Hematopoietic multipotent progenitor cell treated with erythropoietin and hydrocortisone succinate and interleukin-3 and kit ligand, for 8 days (in vitro differentiated cells): ENCODE measurements at regions not wholly inside any gene's neighbourhood (a gene's known extent, or its start where the extent isn't known, plus 50 kb on each side); places are given as distances from the start of the nearest gene placed in this dataset.
"Not testable (repeated sequence)": the region's sequence is repeated elsewhere in the genome, so short reads cannot be mapped to it uniquely, and the experiment has no call there.

Experiments
- DNase-seq: peaks from one replicate; pipeline ENCODE4 v3.0.0-alpha.2; 2015

DNA sequence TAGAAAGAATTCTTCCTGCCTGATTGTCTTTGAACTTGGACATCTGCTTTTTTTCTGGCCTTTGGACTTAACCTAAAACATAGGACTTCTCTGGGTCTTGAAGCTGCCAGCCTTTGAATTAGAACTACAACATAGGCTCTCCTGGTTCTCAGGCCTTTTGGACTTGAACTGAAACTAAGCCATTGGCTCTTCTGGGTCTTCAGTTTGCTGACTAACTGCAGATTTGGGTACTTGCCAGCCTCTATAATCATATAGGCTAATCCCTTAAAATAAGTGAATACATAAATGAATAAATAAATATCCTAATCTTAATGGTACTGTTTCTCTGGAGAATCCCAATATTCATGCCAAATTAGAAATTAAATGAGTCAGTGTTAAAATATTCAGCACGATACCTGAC, 473.4 kb upstream of the PAPPA start:
- DNase-seq, result no peak

DNA sequence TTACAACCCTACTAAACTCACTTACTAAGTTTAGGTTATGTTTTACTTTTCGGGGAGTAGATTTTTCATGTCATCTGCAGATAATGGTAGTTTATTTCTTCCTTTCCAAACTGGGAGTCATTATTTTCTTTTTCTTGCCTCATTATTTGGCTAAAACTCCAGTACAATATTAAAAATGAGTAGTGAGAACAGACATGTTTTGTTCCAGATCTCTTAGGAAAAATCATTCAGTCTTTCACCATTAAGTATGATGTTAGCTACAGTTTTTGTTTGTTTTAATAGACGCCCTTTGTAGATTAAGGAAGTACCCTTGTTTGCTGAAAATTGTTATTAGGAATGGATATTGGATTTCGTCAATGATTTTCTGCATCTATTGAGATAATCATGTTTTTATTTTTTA, 472.0 kb upstream of the PAPPA start:
- DNase-seq, result no peak

- no peak for DNase-seq
These were observed 467.5 kb upstream of the PAPPA start for GRCh38 chr9:115686069-115686468.

DNA sequence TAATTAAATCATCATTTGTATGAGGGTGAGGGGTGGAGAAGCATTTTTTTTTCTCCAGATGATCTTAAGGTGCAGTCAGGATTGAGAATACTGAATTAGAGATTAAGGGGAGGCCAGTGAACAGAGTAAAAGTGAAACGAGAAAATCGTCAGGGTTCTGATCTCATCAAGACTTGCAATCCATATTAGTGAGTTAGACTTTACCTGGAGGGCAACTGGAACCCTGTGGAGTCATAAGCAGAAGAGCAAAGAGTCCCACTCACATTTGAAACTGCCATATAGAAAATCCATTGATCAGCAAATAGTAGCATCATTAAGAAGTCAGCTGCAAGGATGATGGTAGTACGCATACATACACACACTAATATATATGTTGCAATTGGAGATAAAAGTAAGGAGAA, 466.2 kb upstream of the PAPPA start:
- no peak for DNase-seq

DNA sequence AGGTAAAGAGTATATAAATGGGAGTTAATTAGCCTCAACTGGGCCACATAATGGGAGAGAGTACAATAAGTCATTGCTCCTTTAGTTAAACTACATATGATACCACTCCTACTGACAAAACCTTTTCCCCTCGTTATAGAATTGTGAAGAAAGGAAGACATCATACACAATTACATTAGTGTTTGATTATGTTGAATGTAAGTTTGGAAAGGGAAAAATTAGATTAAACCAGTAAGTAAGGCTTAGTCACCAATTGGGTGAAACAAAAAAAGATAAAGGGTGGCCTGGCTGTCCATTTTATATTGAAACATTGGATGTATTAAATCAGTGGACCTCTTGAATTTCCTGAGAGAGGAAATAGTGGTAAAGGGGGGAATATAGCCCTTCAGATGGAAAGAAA, 464.3 kb upstream of the PAPPA start:
- DNase-seq, result no peak

GRCh38 chr9:115690786-115691496, 462.6 kb upstream of the PAPPA start:
- DNase-seq, result no peak

- no peak for DNase-seq
These were observed 461.9 kb upstream of the PAPPA start for GRCh38 chr9:115691693-115692092.

DNA sequence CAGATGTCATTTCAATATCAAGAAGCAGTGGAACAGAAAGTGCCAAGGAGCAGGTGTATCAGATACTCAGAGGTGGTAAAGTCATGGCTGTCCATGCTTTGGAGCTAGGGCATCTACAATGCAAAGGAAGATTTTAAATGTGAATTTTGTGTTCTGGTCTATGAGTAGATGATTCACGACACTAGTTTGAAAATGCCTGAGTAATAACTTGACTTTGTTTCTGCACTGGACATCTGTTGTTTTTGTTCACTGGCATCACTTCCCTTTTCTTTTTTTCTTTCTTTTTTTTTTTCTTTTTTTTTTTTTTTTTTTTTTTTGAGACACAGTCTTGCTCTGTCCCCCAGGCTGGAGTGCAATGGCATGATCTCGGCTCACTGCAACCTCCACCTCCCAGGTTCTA, 460.7 kb upstream of the PAPPA start:
- not testable (repeated sequence) for DNase-seq

- DNase-seq, result peak; percentile 3
These were observed 459.6 kb upstream of the PAPPA start for GRCh38 chr9:115694014-115694413.

- DNase-seq, result no peak
These were observed 458.6 kb upstream of the PAPPA start for GRCh38 chr9:115694991-115695390.

- no peak for DNase-seq
These were observed 440.6 kb upstream of the PAPPA start for GRCh38 chr9:115712981-115713380.

DNA sequence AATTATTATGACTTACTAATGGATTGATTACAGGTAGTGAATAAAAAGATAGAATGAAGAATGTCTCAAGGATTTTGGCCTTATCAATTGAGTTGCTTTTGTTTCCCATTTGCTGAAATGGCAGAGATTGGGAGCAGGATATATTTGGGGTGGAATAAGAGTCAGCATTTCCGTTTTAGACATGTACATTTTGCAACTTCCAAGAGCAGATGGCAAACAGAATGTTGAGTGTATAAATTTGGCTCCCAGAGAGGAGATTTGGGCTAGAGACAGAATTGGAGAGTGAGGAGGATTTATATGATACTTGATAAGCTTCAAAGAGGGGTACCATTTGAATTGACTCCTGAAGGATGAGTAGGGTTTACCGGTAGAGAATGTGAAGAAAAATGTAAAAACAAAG, 437.9 kb upstream of the PAPPA start:
- DNase-seq, result no peak

- no peak for DNase-seq
These were observed 436.3 kb upstream of the PAPPA start for GRCh38 chr9:115717298-115717697.

- no peak for DNase-seq
These were observed 435.8 kb upstream of the PAPPA start for GRCh38 chr9:115717711-115718173.

DNA sequence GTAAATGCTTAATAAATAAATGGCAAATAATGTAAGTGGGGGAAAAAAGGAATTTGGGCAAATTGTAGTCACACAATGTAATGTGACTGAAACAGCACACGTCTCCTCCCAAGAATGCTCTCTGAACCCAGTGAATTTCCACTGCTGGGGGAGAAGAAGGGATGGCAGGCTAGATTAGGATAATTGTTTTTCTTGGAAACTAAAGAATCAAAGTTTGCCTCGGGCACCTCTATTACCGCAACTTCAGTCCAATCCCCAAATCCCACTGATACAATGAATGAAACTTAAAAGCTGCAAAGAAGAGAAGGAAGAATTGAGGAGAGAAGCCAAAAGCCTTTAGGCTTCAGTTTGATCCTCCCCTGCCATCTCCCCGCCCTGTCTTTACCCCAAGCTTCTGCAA, 423.2 kb upstream of the PAPPA start:
- no peak for DNase-seq

DNA sequence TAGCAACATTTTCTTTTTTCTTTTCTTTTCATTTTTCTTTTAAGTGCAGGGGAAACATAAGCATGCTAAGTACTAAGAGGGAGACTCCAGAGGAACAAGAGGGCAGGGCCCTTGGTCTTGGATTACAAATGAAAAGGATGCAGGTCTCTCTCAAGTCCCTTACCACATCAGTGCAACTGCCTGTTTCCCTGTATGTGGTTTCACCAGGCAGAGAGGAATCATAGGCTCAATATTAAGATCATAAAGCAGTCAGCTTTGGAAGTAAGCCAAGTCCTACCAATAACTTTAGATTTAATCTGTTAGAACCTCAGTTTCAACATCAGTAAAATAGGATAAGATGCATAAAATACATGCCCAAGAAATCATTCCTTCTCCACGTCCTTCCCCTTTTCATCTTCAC, 422.7 kb upstream of the PAPPA start:
- no peak for DNase-seq

DNA sequence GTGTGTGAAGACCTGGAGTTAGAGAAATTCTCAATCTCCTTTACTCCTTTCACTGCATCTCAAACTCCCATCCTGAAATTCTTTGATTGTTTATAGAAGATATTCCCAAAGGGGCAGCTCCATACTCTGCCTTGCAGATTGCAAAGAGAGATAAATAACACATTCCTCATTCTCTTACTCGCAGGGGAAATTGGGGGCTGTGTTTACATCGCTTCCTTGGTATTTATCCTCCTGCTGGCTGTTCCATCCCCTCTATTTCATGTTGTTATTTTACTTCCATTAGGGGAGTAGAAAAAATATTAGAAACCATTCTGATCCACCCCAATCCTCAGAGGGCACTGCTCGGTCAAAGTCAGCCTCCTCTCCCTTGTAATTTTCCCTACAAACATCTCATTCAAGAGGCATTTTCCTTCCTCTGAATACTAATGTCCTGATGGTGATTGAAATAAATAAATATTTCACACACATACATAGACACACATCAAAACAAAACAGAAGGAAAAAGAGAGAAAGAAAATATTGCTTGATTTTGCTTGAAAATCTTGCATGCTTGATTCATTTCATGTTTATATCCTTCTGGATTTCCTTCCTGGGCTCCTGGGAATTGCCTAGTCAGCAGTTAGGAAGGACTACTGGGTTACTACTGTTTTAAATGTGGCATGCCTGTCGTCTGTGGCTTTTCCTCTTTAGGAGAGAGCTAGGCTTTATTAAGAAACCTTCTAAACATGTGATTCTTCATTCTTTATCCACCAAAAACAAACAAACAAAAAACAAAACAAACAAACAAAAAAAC, 420.1 kb upstream of the PAPPA start:
- no peak for DNase-seq

DNA sequence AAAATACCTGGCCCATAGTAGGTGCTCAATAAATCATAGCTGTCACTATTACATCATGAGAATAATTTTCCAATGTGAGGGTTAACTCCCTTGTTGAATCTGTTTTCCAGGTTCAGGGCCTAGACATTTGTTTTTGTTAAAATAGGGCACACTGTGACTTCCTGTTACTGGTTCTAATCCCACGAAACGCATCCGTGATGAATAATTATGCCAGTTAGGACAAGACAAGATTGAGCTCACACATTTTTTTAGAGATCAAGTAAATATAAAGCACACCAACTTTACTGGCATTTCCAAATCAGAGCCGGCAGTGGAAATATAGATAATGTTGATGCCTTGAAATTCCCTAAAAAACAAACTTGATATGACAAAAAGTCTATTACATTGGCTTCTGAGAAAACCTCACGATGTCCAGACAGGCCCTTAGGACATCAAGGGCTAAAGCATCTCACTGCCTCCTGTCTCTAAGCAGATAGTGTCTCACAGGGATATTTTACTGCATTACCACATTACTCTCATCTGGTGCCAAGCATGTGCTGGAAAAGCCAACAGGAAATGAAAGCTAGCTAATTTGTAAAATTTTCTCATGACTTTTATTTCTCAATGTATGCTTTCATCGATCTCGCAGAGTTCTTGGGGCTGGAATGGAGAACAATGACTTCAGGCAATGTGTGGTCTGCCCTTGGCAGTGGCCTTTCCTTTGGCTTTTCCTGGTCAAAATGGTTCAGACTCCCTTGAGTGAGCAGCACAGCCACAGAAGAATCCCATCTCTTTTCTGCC, 414.3 kb upstream of the PAPPA start:
- DNase-seq, result no peak

GRCh38 chr9:115740986-115741385, 412.6 kb upstream of the PAPPA start:
- DNase-seq, result no peak

DNA sequence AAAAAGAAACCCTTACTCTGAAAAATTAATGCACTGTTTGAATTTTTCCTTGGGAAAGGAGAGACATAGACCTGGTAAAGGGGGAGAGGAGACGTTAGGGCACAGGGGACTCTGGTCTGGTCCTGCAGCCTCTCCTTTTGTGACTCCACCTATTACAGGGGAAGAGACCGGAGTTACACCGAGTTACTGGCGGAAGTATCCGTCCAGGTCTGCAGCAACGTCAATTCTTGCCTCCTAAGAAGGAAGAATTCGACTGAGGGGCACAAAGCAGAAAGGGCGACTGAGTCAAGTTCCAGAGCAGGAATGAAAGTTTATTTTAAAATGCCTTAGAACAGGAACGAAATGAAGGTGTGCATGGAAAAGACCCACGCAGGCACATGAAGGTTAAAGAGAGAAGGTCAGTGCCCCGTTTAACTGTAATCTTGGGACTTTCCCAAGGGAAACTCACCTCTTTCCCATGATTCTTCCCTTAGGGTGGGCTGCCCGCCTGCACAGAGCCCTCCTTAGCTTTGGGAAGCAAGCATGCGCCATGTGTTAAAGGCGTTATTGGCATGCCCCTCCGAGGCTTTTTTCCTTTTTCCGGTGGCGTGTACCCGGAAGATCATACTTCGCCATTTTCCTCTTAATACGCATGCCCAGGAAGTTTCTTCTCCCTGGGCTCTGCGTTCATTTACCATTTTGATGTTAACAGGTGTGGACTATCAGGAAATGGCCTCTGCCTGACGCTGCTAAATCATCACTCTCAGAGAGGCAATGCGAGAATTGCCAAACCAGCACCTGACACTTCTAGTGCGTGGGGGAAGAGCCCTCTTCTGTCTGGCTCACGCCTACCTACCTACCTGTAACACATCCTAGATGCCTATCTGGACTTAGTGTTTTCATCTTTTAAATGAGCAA, 409.6 kb upstream of the PAPPA start:
- no peak for DNase-seq

DNA sequence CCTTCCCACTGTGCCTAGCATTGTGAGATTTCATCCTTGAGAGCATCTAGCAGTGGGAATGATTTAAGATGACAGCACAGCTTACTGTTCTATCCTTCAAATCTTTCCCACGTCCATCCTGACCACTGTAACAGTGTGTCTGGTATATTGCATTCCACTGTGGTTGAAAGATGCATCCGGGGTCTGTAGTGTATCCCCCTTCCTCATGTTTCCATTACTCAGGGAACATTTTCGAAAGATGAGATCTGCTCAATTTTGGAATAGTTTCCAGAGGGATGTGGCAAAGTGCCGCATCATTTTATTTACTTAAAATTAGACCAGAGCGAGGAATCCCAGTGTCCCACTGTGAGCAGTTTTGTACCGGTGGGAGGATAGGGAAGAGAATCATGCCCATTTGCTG, 407.1 kb upstream of the PAPPA start:
- no peak for DNase-seq

- no peak for DNase-seq
These were observed 405.9 kb upstream of the PAPPA start for GRCh38 chr9:115747731-115748130.

DNA sequence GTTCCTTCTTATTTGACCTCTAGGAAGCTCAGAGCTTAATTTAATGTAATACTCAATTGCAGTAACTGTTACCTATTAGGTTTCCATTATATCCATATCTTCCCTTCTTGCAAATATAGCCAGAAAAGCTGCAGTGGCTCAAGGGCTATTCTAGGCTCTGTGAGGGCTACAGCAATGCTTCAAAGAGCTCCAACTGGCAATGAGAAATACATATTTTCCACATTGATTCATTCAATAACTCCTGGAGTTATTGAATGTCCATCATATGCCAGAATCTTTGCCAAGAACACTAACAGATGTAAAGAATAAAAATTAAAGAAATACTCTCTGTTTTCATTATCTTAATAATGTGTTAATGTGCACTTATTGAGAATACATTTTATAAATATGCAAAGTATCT, 396.9 kb upstream of the PAPPA start:
- DNase-seq, result no peak
